IMR-90 (cell line): ENCODE measurements at regions not wholly inside any gene's neighbourhood (a gene's known extent, or its start where the extent isn't known, plus 50 kb on each side); places are given as distances from the start of the nearest gene placed in this dataset.

ENCODE experiments used
- ATAC-seq: fragments of 200-7000 bp; cut with Tn5 transposase; 2 replicates; pipeline ENCODE4 v1.9.1; 2020; ENCODE audit warnings: low read depth, mild to moderate bottlenecking, moderate library complexity
- BruUV-seq: library from RNA; stranded (reverse); fragments of 400-500 nt; replicated peaks from 2 replicates; lab custom pipeline; 2021; lab: Mats Ljungman, UMichigan
- CTCF ChIA-PET: fragments of 300-600 bp; formaldehyde crosslinking; extraction: SDS; loops from one replicate; lab custom pipeline; 2021; ENCODE audit warnings: antibody characterized with exemption; lab: Yijun Ruan, JAX
- POLR2A ChIA-PET: fragments of 300-600 bp; sonication (Branson Sonifier 250); formaldehyde crosslinking; loops from one replicate; lab custom pipeline; 2022; ENCODE audit warnings: antibody characterized with exemption; ENCODE audit not compliant: unreplicated experiment; lab: Charles Lee
- DNase-seq: peaks from one replicate; pipeline ENCODE4 v3.0.0; 2013
- H2AFZ ChIP-seq: replicated peaks from 2 replicates; pipeline ENCODE3; 2013; ENCODE audit warnings: low read length, mild to moderate bottlenecking; ENCODE audit not compliant: poor library complexity
- H2AK5ac ChIP-seq: 2 replicates; pipeline ENCODE4 v1.6.1; 2013; ENCODE audit warnings: low read depth, low read length, inconsistent platforms
- H2AK9ac ChIP-seq: replicated peaks from 2 replicates; pipeline ENCODE3; 2013; ENCODE audit warnings: mild to moderate bottlenecking, low read depth, low read length, moderate library complexity; ENCODE audit not compliant: poor library complexity
- H2BK120ac ChIP-seq: 2 replicates; pipeline ENCODE4 v1.6.1; 2013; ENCODE audit warnings: low read depth, low read length, inconsistent platforms
- H2BK15ac ChIP-seq: 3 replicates; pipeline ENCODE4 v1.6.1; 2013; ENCODE audit warnings: low read depth, low read length, inconsistent platforms
- H2BK20ac ChIP-seq: 2 replicates; pipeline ENCODE4 v1.6.1; 2013; ENCODE audit warnings: low read depth, mild to moderate bottlenecking, inconsistent platforms, low read length, moderate library complexity
- H2BK5ac ChIP-seq: 2 replicates; pipeline ENCODE4 v1.6.1; 2013; ENCODE audit warnings: mild to moderate bottlenecking, low read depth, low read length, inconsistent platforms; ENCODE audit not compliant: poor library complexity, severe bottlenecking
- H3K14ac ChIP-seq: replicated peaks from 2 replicates; pipeline ENCODE4 v1.6.1; 2013; ENCODE audit warnings: low read depth, low read length, inconsistent platforms
- H3K18ac ChIP-seq: 2 replicates; pipeline ENCODE4 v1.6.1; 2013; ENCODE audit warnings: low read depth, low read length, control low read depth
- H3K23ac ChIP-seq: 2 replicates; pipeline ENCODE4 v1.6.1; 2013; ENCODE audit warnings: low read depth, low read length, inconsistent platforms
- H3K27ac ChIP-seq: 2 replicates; pipeline ENCODE4 v1.5.1; 2013; ENCODE audit warnings: mild to moderate bottlenecking, control low read depth, low read length; ENCODE audit not compliant: insufficient read depth
- H3K27me3 ChIP-seq: 2 replicates; pipeline ENCODE4 v1.6.1; 2013; ENCODE audit warnings: low read length; ENCODE audit not compliant: control insufficient read depth, insufficient read depth
- H3K36me3 ChIP-seq: 2 replicates; pipeline ENCODE4 v1.6.1; 2013; ENCODE audit warnings: low read length, mixed read lengths; ENCODE audit not compliant: control insufficient read depth, insufficient read depth
- H3K4ac ChIP-seq: 2 replicates; pipeline ENCODE4 v1.6.1; 2013; ENCODE audit warnings: low read depth, low read length, inconsistent platforms
- H3K4me1 ChIP-seq: 2 replicates; pipeline ENCODE4 v1.6.1; 2013; ENCODE audit warnings: low read length, mixed read lengths; ENCODE audit not compliant: control insufficient read depth, insufficient read depth
- H3K4me2 ChIP-seq: 2 replicates; pipeline ENCODE4 v1.6.1; 2013; ENCODE audit warnings: low read depth, mild to moderate bottlenecking, control low read depth, low read length, moderate library complexity
- H3K4me3 ChIP-seq: 2 replicates; pipeline ENCODE4 v1.5.1; 2013; ENCODE audit warnings: low read depth, mild to moderate bottlenecking, control low read depth, low read length, moderate library complexity; ENCODE audit not compliant: insufficient read depth
- H3K56ac ChIP-seq: 2 replicates; pipeline ENCODE4 v1.6.1; 2013; ENCODE audit warnings: low read length, inconsistent platforms; ENCODE audit not compliant: insufficient read depth; ENCODE audit errors: extremely low read depth
- H3K79me1 ChIP-seq, 2 experiments: 2 replicates each; pipeline ENCODE4 v1.6.1; 2013; ENCODE audit warnings: low read length in 2 of 2, inconsistent platforms in 1 of 2, low read depth in 1 of 2
- H3K9ac ChIP-seq: 2 replicates; pipeline ENCODE4 v1.6.1; 2013; ENCODE audit warnings: low read depth, low read length, control low read depth
- H3K9me1 ChIP-seq: 2 replicates; pipeline ENCODE4 v1.6.1; 2013; ENCODE audit warnings: low read length, inconsistent platforms; ENCODE audit not compliant: insufficient read depth
- H3K9me3 ChIP-seq: 2 replicates; pipeline ENCODE4 v1.6.1; 2013; ENCODE audit warnings: low read length; ENCODE audit not compliant: control insufficient read depth, insufficient read depth
- H4K20me1 ChIP-seq: 2 replicates; pipeline ENCODE4 v1.6.1; 2013; ENCODE audit warnings: low read length, inconsistent platforms; ENCODE audit not compliant: insufficient read depth
- H4K5ac ChIP-seq: 2 replicates; pipeline ENCODE4 v1.6.1; 2013; ENCODE audit warnings: mild to moderate bottlenecking, low read depth, low read length, control low read depth
- H4K8ac ChIP-seq, 2 experiments: 2 replicates each; pipeline ENCODE4 v1.6.1; 2013; ENCODE audit warnings: low read depth in 2 of 2, low read length in 2 of 2, control low read depth in 1 of 2, inconsistent platforms in 1 of 2
- H4K91ac ChIP-seq: 2 replicates; pipeline ENCODE4 v1.6.1; 2013; ENCODE audit warnings: low read depth, low read length, inconsistent platforms; ENCODE audit not compliant: insufficient read depth
- BHLHE40 ChIP-seq: fragments of 150-350 bp; IDR thresholded peaks from 2 replicates; pipeline ENCODE4 v1.6.1; 2016; ENCODE audit warnings: mild to moderate bottlenecking, low read depth, low read length
- CEBPB ChIP-seq: IDR thresholded peaks from 2 replicates; pipeline ENCODE4 v1.6.1; 2012; ENCODE audit warnings: low read depth, low read length, improper control_type of control experiment
- CHD1 ChIP-seq: IDR thresholded peaks from 2 replicates; pipeline ENCODE4 v1.6.1; 2012; ENCODE audit warnings: low read depth, low read length, improper control_type of control experiment
- ELK1 ChIP-seq: fragments of 150-350 bp; IDR thresholded peaks from 2 replicates; pipeline ENCODE4 v1.6.1; 2016; ENCODE audit warnings: low read depth, mild to moderate bottlenecking, low read length, moderate library complexity, borderline replicate concordance
- FOS ChIP-seq: fragments of 150-350 bp; IDR thresholded peaks from 2 replicates; pipeline ENCODE4 v1.6.1; 2016; ENCODE audit warnings: low read depth, low read length
- MAFK ChIP-seq: IDR thresholded peaks from 2 replicates; pipeline ENCODE4 v1.6.1; 2012; ENCODE audit warnings: low read depth, low read length, improper control_type of control experiment
- MAZ ChIP-seq: IDR thresholded peaks from 2 replicates; pipeline ENCODE4 v1.6.1; 2012; ENCODE audit warnings: low read depth, mild to moderate bottlenecking, low read length, improper control_type of control experiment, moderate library complexity, borderline replicate concordance
- MXI1 ChIP-seq: IDR thresholded peaks from 2 replicates; pipeline ENCODE4 v1.6.1; 2012; ENCODE audit warnings: low read depth, mild to moderate bottlenecking, low read length, moderate library complexity, borderline replicate concordance
- NFE2L2 ChIP-seq: fragments of 150-350 bp; IDR thresholded peaks from 2 replicates; pipeline ENCODE4 v1.6.1; 2016; ENCODE audit warnings: low read depth, mild to moderate bottlenecking, low read length
- POLR2A ChIP-seq: IDR thresholded peaks from 2 replicates; pipeline ENCODE4 v1.6.1; 2012; ENCODE audit warnings: mild to moderate bottlenecking, low read depth, low read length
- RAD21 ChIP-seq: IDR thresholded peaks from 2 replicates; pipeline ENCODE4 v1.6.1; 2012; ENCODE audit warnings: low read length, improper control_type of control experiment
- RCOR1 ChIP-seq: IDR thresholded peaks from 2 replicates; pipeline ENCODE4 v1.6.1; 2012; ENCODE audit warnings: mild to moderate bottlenecking, low read length, improper control_type of control experiment; ENCODE audit not compliant: insufficient replicate concordance
- RFX5 ChIP-seq: IDR thresholded peaks from 2 replicates; pipeline ENCODE4 v1.8.0; 2012; ENCODE audit warnings: low read depth, mild to moderate bottlenecking, low read length, moderate library complexity
- SMC3 ChIP-seq: fragments of 150-350 bp; IDR thresholded peaks from 2 replicates; pipeline ENCODE4 v1.6.1; 2016; ENCODE audit warnings: low read depth, mild to moderate bottlenecking, antibody characterized with exemption, low read length, moderate library complexity
- WGBS, 2 experiments: methylation state at CpG; one replicate each; pipeline versions ENCODE4 v1.1.5 to v1.1.7; 2013; ENCODE audit warnings: missing lambda C conversion rate in 2 of 2; ENCODE audit not compliant: insufficient read length in 1 of 2; ENCODE audit errors: extremely low coverage in 2 of 2; 5-methylcytosine and 5-hydroxymethylcytosine counted together
- dilution Hi-C: fragments of 300-500 bp; cut with HindIII; formaldehyde crosslinking; loops from one replicate; pipeline ENCODE4 v1.14.3; 2018; ENCODE audit warnings: low sequenced_read_pairs; ENCODE audit not compliant: unreplicated experiment
- in situ Hi-C: fragments of 300-500 bp; cut with MboI; formaldehyde crosslinking; loops from 3 replicates; pipeline ENCODE4 v1.14.3; 2019; ENCODE audit warnings: low sequenced_read_pairs, inconsistent platforms, mixed read lengths
- intact Hi-C: fragments of 100-400 bp; cut with micrococcal nuclease; formaldehyde crosslinking; loops from 2 replicates; pipeline ENCODE4 v1.10.0; 2022
- TF ChIP-seq, protein P1 (sequence below): fragments of 150-350 bp; IDR thresholded peaks from 2 replicates; pipeline ENCODE4 v1.6.1; 2017; ENCODE audit warnings: mild to moderate bottlenecking, antibody characterized with exemption, low read length, low read depth
- TF ChIP-seq, protein P2 (sequence below): conservative IDR thresholded peaks from 2 replicates; pipeline ENCODE4 v1.5.1; 2012; ENCODE audit warnings: mild to moderate bottlenecking, low read depth, low read length, improper control_type of control experiment

GRCh38 chr20:19952392-19952791 lies 64.8 kb upstream of the NAA20 start:
- H4K5ac ChIP-seq, result no peak overlapping the region
- peaks cover 33% of the 10 kb centered on the region; the same call in 1 of the 2 replicates for H4K20me1 ChIP-seq
- dilution Hi-C loops (no loop called here), in situ Hi-C loops (no loop called here), intact Hi-C loops (no loop called here)
- ChIA-PET POLR2A (no interaction called here), CTCF (interaction anchor here (0.7 kb wide), 2 partner anchors 36 to 166 kb away, joined by 3 to 5 read pairs; no protein-coding TSS in a partner anchor)
- H2BK15ac ChIP-seq, result no peak overlapping the region
- no peaks in the 10 kb centered on the region for H3K27me3 ChIP-seq
- H3K56ac ChIP-seq, result no peak overlapping the region
- no peak overlapping the region for H2BK20ac ChIP-seq
- H3K18ac ChIP-seq, result no peak overlapping the region
- H3K4me1 ChIP-seq, result peaks cover 3% of the 10 kb centered on the region
- H2AK9ac ChIP-seq, result no peak overlapping the region
- no peak overlapping the region for H3K4me2 ChIP-seq
- TF ChIP-seq SMC3 (no peak), RFX5 (no peak), MXI1 (no peak), RCOR1 (no peak), MAFK (no peak), POLR2A (no peak), FOS (no peak), MAZ (no peak), CHD1 (no peak), NFE2L2 (no peak), BHLHE40 (no peak), ELK1 (no peak), RAD21 (no peak), CEBPB (no peak)
- TF ChIP-seq, protein P1, sequence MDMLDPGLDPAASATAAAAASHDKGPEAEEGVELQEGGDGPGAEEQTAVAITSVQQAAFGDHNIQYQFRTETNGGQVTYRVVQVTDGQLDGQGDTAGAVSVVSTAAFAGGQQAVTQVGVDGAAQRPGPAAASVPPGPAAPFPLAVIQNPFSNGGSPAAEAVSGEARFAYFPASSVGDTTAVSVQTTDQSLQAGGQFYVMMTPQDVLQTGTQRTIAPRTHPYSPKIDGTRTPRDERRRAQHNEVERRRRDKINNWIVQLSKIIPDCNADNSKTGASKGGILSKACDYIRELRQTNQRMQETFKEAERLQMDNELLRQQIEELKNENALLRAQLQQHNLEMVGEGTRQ, result no peak
- TF ChIP-seq, protein P2, sequence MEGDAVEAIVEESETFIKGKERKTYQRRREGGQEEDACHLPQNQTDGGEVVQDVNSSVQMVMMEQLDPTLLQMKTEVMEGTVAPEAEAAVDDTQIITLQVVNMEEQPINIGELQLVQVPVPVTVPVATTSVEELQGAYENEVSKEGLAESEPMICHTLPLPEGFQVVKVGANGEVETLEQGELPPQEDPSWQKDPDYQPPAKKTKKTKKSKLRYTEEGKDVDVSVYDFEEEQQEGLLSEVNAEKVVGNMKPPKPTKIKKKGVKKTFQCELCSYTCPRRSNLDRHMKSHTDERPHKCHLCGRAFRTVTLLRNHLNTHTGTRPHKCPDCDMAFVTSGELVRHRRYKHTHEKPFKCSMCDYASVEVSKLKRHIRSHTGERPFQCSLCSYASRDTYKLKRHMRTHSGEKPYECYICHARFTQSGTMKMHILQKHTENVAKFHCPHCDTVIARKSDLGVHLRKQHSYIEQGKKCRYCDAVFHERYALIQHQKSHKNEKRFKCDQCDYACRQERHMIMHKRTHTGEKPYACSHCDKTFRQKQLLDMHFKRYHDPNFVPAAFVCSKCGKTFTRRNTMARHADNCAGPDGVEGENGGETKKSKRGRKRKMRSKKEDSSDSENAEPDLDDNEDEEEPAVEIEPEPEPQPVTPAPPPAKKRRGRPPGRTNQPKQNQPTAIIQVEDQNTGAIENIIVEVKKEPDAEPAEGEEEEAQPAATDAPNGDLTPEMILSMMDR, result no peak
- no peak overlapping the region for H3K4ac ChIP-seq
- H2AK5ac ChIP-seq, result no peak overlapping the region
- WGBS, 2 experiments, result no CpG with 5 or more reads among the region's 3 CpGs
- no peaks in the 10 kb centered on the region for H3K9me3 ChIP-seq
- peaks cover 20% of the 10 kb centered on the region; the same call in 1 of the 2 replicates for H3K9me1 ChIP-seq
- no peak overlapping the region for H3K23ac ChIP-seq
- H2BK120ac ChIP-seq, result no peak overlapping the region
- H2AFZ ChIP-seq, result no peak overlapping the region
- no peak overlapping the region for H3K14ac ChIP-seq
- no peak overlapping the region for H4K91ac ChIP-seq
- H3K9ac ChIP-seq, result no peak overlapping the region
- H4K8ac ChIP-seq, result no peak overlapping the region
- DNase-seq, result no peak
- no peak for ATAC-seq
- peaks cover 31% of the 10 kb centered on the region for H3K36me3 ChIP-seq
- no TSS peak for BruUV-seq
- peaks cover 45 to 73% of the 10 kb centered on the region in 2 experiments for H3K79me1 ChIP-seq
- H3K27ac ChIP-seq, result no peak overlapping the region
- no peak overlapping the region for H2BK5ac ChIP-seq
- no peak overlapping the region for H3K4me3 ChIP-seq
